Breast epithelium (tissue), 3 donors: ENCODE measurements at regions not wholly inside any gene's neighbourhood (a gene's known extent, or its start where the extent isn't known, plus 50 kb on each side); places are given as distances from the start of the nearest gene placed in this dataset.

Experiments
- CTCF ChIP-seq, 3 donors: fragments of 450-650 bp; IDR thresholded peaks; one replicate each; pipeline ENCODE4 v1.5.1; 2016 to 2017; ENCODE audit warnings: antibody characterized with exemption in 3 of 3, mild to moderate bottlenecking in 3 of 3, moderate library complexity in 3 of 3
- POLR2A ChIP-seq: fragments of 450-650 bp; IDR thresholded peaks from one replicate; pipeline ENCODE4 v1.6.1; 2016; ENCODE audit warnings: antibody characterized with exemption, mild to moderate bottlenecking, moderate library complexity
- POLR2AphosphoS5 ChIP-seq, 3 donors: sonication (generic); formaldehyde crosslinking; IDR thresholded peaks; one replicate each; pipeline ENCODE4 v1.6.1; 2017; ENCODE audit warnings: antibody characterized with exemption in 3 of 3

GRCh38 chr3:567488-568185 lies 371.1 kb downstream of the CHL1 start:
- TF ChIP-seq POLR2AphosphoS5 (IDR thresholded peaks at IDR 0.05) (no peak), CTCF (IDR thresholded peaks at IDR 0.05) (no peak), POLR2A (no peak)
